Fibroblast of skin of right quadriceps (primary cell): ENCODE measurements at regions not wholly inside any gene's neighbourhood (a gene's known extent, or its start where the extent isn't known, plus 50 kb on each side); places are given as distances from the start of the nearest gene placed in this dataset.

Experiments
- DNase-seq: peaks from one replicate; pipeline ENCODE4 v3.0.0-alpha.2; 2013

- no peak for DNase-seq
Observed at GRCh38 chr20:22652681-22653588, 68.6 kb upstream of the FOXA2 start.

- DNase-seq, result no peak
Observed at GRCh38 chr20:22653658-22654642, 69.6 kb upstream of the FOXA2 start.

GRCh38 chr20:22663528-22664025, 79.2 kb upstream of the FOXA2 start:
- no peak for DNase-seq

- DNase-seq, result no peak
Observed at GRCh38 chr20:22667198-22667597, 82.8 kb upstream of the FOXA2 start.

- DNase-seq, result no peak
Observed at GRCh38 chr20:22672191-22672590, 87.8 kb upstream of the FOXA2 start.

- no peak for DNase-seq
Observed at GRCh38 chr20:22673467-22673866, 89.1 kb upstream of the FOXA2 start.

GRCh38 chr20:22675341-22675740, 91.0 kb upstream of the FOXA2 start:
- no peak for DNase-seq

- DNase-seq, result no peak
Observed at GRCh38 chr20:22678678-22679077, 94.3 kb upstream of the FOXA2 start.

GRCh38 chr20:22679197-22679596, 94.8 kb upstream of the FOXA2 start:
- DNase-seq, result no peak

GRCh38 chr20:22680031-22680740, 95.8 kb upstream of the FOXA2 start:
- DNase-seq, result no peak

- no peak for DNase-seq
Observed at GRCh38 chr20:22681591-22682248, 97.3 kb upstream of the FOXA2 start.

- DNase-seq, result no peak
Observed at GRCh38 chr20:22682381-22682780, 98.0 kb upstream of the FOXA2 start.

- DNase-seq, result peak; percentile 64
Observed at GRCh38 chr20:22684072-22684762, 99.8 kb upstream of the FOXA2 start.

- DNase-seq, result no peak
Observed at GRCh38 chr20:22684763-22685443, 100.5 kb upstream of the FOXA2 start.

GRCh38 chr20:22686097-22686496, 101.7 kb upstream of the FOXA2 start:
- peak; percentile 63 for DNase-seq

GRCh38 chr20:22687676-22688349, 103.4 kb upstream of the FOXA2 start:
- no peak for DNase-seq

- DNase-seq, result no peak
Observed at GRCh38 chr20:22688485-22688884, 104.1 kb upstream of the FOXA2 start.

GRCh38 chr20:22689266-22689665, 104.9 kb upstream of the FOXA2 start:
- no peak for DNase-seq

GRCh38 chr20:22690000-22690399, 105.6 kb upstream of the FOXA2 start:
- no peak for DNase-seq

GRCh38 chr20:22690616-22691179, 106.3 kb upstream of the FOXA2 start:
- DNase-seq, result no peak
